ENCODE measurements at regions not wholly inside any gene's neighbourhood (a gene's known extent, or its start where the extent isn't known, plus 50 kb on each side); places are given as distances from the start of the nearest gene placed in this dataset.

DNA sequence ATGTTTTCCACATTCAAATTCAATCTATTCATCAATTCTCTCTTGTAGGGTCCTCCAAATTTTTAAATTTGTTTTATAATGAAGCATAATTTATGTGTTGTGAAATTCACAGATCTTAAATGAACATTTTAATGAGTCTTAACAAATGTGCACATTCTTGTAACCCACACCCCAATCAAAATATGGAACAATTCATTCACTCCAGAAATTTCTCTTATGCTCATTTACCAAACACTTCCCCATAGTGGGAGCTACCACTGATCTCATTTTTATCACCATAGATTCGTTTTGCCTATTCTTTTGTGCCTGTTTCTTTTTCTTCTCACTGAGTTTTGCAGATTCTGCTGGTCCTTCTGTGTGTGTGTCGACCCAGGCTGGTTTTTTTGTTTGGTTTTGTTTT lies 664.1 kb downstream of the EFNB2 start:
- no peak for ATAC-seq
- Histone ChIP-seq H3K36me3 (ENCODE audit: insufficient read depth) (no peaks in the 10 kb centered on the region), H3K4me2 (no peak overlapping the region), H3K4me3 (no peak overlapping the region), H2AFZ (no peak overlapping the region; the same call in 1 of the 2 replicates), H3F3A (replicated peaks; ENCODE audit: low read depth) (no peaks in the 10 kb centered on the region), H4K20me1 (replicated peaks; ENCODE audit: insufficient read depth) (no peaks in the 10 kb centered on the region), H3K9me2 (ENCODE audit: insufficient read depth) (no peaks in the 10 kb centered on the region), H3K27ac (ENCODE audit: low read depth) (no peak overlapping the region), H3K27me3 (ENCODE audit: insufficient read depth) (no peaks in the 10 kb centered on the region), H3K4me1 (ENCODE audit: insufficient read depth) (no peaks in the 10 kb centered on the region), H3K79me2 (replicated peaks; ENCODE audit: insufficient read depth) (no peaks in the 10 kb centered on the region)
- Mint-ChIP-seq H3K9me3 (no peaks in the 10 kb centered on the region), H3K36me3 (ENCODE audit: low read depth) (no peaks in the 10 kb centered on the region), H3K4me3 (no peak overlapping the region), H3K4me1 (no peaks in the 10 kb centered on the region), H3K27me3 (ENCODE audit: insufficient read depth, low read depth, poor library complexity) (no peaks in the 10 kb centered on the region), H3K27ac (no peak overlapping the region)
- TF ChIP-seq, protein P1, sequence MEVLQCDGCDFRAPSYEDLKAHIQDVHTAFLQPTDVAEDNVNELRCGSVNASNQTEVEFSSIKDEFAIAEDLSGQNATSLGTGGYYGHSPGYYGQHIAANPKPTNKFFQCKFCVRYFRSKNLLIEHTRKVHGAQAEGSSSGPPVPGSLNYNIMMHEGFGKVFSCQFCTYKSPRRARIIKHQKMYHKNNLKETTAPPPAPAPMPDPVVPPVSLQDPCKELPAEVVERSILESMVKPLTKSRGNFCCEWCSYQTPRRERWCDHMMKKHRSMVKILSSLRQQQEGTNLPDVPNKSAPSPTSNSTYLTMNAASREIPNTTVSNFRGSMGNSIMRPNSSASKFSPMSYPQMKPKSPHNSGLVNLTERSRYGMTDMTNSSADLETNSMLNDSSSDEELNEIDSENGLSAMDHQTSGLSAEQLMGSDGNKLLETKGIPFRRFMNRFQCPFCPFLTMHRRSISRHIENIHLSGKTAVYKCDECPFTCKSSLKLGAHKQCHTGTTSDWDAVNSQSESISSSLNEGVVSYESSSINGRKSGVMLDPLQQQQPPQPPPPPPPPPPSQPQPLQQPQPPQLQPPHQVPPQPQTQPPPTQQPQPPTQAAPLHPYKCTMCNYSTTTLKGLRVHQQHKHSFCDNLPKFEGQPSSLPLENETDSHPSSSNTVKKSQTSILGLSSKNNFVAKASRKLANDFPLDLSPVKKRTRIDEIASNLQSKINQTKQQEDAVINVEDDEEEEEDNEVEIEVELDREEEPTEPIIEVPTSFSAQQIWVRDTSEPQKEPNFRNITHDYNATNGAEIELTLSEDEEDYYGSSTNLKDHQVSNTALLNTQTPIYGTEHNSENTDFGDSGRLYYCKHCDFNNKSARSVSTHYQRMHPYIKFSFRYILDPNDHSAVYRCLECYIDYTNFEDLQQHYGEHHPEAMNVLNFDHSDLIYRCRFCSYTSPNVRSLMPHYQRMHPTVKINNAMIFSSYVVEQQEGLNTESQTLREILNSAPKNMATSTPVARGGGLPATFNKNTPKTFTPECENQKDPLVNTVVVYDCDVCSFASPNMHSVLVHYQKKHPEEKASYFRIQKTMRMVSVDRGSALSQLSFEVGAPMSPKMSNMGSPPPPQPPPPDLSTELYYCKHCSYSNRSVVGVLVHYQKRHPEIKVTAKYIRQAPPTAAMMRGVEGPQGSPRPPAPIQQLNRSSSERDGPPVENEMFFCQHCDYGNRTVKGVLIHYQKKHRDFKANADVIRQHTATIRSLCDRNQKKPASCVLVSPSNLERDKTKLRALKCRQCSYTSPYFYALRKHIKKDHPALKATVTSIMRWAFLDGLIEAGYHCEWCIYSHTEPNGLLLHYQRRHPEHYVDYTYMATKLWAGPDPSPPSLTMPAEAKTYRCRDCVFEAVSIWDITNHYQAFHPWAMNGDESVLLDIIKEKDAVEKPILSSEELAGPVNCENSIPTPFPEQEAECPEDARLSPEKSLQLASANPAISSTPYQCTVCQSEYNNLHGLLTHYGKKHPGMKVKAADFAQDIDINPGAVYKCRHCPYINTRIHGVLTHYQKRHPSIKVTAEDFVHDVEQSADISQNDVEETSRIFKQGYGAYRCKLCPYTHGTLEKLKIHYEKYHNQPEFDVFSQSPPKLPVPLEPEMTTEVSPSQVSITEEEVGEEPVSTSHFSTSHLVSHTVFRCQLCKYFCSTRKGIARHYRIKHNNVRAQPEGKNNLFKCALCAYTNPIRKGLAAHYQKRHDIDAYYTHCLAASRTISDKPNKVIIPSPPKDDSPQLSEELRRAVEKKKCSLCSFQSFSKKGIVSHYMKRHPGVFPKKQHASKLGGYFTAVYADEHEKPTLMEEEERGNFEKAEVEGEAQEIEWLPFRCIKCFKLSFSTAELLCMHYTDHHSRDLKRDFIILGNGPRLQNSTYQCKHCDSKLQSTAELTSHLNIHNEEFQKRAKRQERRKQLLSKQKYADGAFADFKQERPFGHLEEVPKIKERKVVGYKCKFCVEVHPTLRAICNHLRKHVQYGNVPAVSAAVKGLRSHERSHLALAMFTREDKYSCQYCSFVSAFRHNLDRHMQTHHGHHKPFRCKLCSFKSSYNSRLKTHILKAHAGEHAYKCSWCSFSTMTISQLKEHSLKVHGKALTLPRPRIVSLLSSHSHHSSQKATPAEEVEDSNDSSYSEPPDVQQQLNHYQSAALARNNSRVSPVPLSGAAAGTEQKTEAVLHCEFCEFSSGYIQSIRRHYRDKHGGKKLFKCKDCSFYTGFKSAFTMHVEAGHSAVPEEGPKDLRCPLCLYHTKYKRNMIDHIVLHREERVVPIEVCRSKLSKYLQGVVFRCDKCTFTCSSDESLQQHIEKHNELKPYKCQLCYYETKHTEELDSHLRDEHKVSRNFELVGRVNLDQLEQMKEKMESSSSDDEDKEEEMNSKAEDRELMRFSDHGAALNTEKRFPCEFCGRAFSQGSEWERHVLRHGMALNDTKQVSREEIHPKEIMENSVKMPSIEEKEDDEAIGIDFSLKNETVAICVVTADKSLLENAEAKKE (CRISPR knock-in tag; IDR thresholded peaks at IDR 0.05), result no peak
- TF ChIP-seq NANOG (IDR thresholded peaks at IDR 0.05; ENCODE audit: borderline replicate concordance) (no peak), CREB1 (CRISPR knock-in tag; IDR thresholded peaks at IDR 0.05; ENCODE audit: low read depth) (no peak), ZNF114 (CRISPR knock-in tag; IDR thresholded peaks at IDR 0.05) (no peak)
- TF ChIP-seq, protein P2, sequence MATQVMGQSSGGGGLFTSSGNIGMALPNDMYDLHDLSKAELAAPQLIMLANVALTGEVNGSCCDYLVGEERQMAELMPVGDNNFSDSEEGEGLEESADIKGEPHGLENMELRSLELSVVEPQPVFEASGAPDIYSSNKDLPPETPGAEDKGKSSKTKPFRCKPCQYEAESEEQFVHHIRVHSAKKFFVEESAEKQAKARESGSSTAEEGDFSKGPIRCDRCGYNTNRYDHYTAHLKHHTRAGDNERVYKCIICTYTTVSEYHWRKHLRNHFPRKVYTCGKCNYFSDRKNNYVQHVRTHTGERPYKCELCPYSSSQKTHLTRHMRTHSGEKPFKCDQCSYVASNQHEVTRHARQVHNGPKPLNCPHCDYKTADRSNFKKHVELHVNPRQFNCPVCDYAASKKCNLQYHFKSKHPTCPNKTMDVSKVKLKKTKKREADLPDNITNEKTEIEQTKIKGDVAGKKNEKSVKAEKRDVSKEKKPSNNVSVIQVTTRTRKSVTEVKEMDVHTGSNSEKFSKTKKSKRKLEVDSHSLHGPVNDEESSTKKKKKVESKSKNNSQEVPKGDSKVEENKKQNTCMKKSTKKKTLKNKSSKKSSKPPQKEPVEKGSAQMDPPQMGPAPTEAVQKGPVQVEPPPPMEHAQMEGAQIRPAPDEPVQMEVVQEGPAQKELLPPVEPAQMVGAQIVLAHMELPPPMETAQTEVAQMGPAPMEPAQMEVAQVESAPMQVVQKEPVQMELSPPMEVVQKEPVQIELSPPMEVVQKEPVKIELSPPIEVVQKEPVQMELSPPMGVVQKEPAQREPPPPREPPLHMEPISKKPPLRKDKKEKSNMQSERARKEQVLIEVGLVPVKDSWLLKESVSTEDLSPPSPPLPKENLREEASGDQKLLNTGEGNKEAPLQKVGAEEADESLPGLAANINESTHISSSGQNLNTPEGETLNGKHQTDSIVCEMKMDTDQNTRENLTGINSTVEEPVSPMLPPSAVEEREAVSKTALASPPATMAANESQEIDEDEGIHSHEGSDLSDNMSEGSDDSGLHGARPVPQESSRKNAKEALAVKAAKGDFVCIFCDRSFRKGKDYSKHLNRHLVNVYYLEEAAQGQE (IDR thresholded peaks at IDR 0.05; ENCODE audit: unreplicated experiment), result no peak
- no peak for DNase-seq (ENCODE audit: low spot score)

Data from GM23338 (cell line).